Mesenchymal stem cell (in vitro differentiated cells and primary cell): ENCODE measurements at regions not wholly inside any gene's neighbourhood (a gene's known extent, or its start where the extent isn't known, plus 50 kb on each side); places are given as distances from the start of the nearest gene placed in this dataset.

Experiments used
- DNase-seq: peaks from one replicate; pipeline ENCODE4 v3.0.0-alpha.2; 2013
- H2AFZ ChIP-seq: one replicate; pipeline ENCODE4 v1.6.1; 2013; ENCODE audit warnings: low read depth, mild to moderate bottlenecking, control low read depth, inconsistent platforms, low read length, moderate library complexity
- H2AK5ac ChIP-seq: 2 replicates; pipeline ENCODE4 v1.6.1; 2013; ENCODE audit warnings: low read length, moderate library complexity, mild to moderate bottlenecking, inconsistent platforms; ENCODE audit not compliant: severe bottlenecking
- H2BK120ac ChIP-seq: one replicate; pipeline ENCODE4 v1.6.1; 2013; ENCODE audit warnings: low read depth, mild to moderate bottlenecking, inconsistent platforms, low read length, moderate library complexity
- H2BK12ac ChIP-seq, 2 experiments: one replicate each; pipeline ENCODE4 v1.6.1; 2013; ENCODE audit warnings: inconsistent platforms in 2 of 2, low read length in 2 of 2, mild to moderate bottlenecking in 2 of 2, moderate library complexity in 2 of 2, control low read depth in 1 of 2
- H2BK15ac ChIP-seq: one replicate; pipeline ENCODE4 v1.6.1; 2013; ENCODE audit warnings: mild to moderate bottlenecking, low read depth, inconsistent platforms; ENCODE audit not compliant: poor library complexity, severe bottlenecking
- H2BK5ac ChIP-seq: 2 replicates; pipeline ENCODE4 v1.6.1; 2013; ENCODE audit warnings: low read depth, mild to moderate bottlenecking, low read length, control low read depth, inconsistent platforms; ENCODE audit not compliant: poor library complexity, severe bottlenecking
- H3K14ac ChIP-seq, 2 experiments: one replicate each; pipeline ENCODE4 v1.6.1; 2013; ENCODE audit warnings: inconsistent platforms in 2 of 2, low read length in 2 of 2, control low read depth in 1 of 2, mild to moderate bottlenecking in 1 of 2, moderate library complexity in 1 of 2
- H3K18ac ChIP-seq, 2 experiments: one replicate each; pipeline ENCODE4 v1.6.1; 2013; ENCODE audit warnings: inconsistent platforms in 2 of 2, low read length in 2 of 2, control low read depth in 1 of 2, low read depth in 1 of 2, mild to moderate bottlenecking in 1 of 2
- H3K23ac ChIP-seq, 2 experiments: one replicate each; pipeline ENCODE4 v1.6.1; 2013; ENCODE audit warnings: inconsistent platforms in 2 of 2, low read length in 2 of 2, mild to moderate bottlenecking in 2 of 2, moderate library complexity in 2 of 2, control low read depth in 1 of 2
- H3K27ac ChIP-seq: 2 replicates; pipeline ENCODE4 v1.5.1; 2013; ENCODE audit warnings: mild to moderate bottlenecking, moderate library complexity, low read length, control low read depth, inconsistent platforms; ENCODE audit not compliant: poor library complexity, severe bottlenecking
- H3K27me3 ChIP-seq, 2 experiments: 2 replicates each; pipeline versions ENCODE4 v1.6.1 to v1.7.0; 2013; ENCODE audit warnings: low read length in 2 of 2, mild to moderate bottlenecking in 2 of 2, moderate library complexity in 2 of 2, control low read depth in 1 of 2, inconsistent platforms in 1 of 2; ENCODE audit not compliant: control insufficient read depth in 1 of 2, insufficient read depth in 1 of 2
- H3K36me3 ChIP-seq, 2 experiments: 2 replicates each; pipeline versions ENCODE4 v1.6.1 to v1.7.0; 2013; ENCODE audit warnings: low read length in 2 of 2, control low read depth in 1 of 2, inconsistent platforms in 1 of 2, low read depth in 1 of 2, mild to moderate bottlenecking in 1 of 2; ENCODE audit not compliant: insufficient read depth in 2 of 2, control insufficient read depth in 1 of 2
- H3K4ac ChIP-seq, 2 experiments: one replicate each; pipeline ENCODE4 v1.6.1; 2013; ENCODE audit warnings: inconsistent platforms in 2 of 2, low read length in 2 of 2, mild to moderate bottlenecking in 2 of 2, moderate library complexity in 2 of 2, control low read depth in 1 of 2, low read depth in 1 of 2
- H3K4me1 ChIP-seq: 2 replicates; pipeline ENCODE4 v1.6.1; 2013; ENCODE audit warnings: low read depth, low read length, control low read depth; ENCODE audit not compliant: control insufficient read depth, insufficient read depth
- H3K4me2 ChIP-seq: 2 replicates; pipeline ENCODE4 v1.6.1; 2013; ENCODE audit warnings: low read length, mild to moderate bottlenecking, inconsistent platforms; ENCODE audit not compliant: poor library complexity, severe bottlenecking
- H3K4me3 ChIP-seq, 2 experiments: 2 replicates each; pipeline versions ENCODE4 v1.5.1 to v1.7.0; 2013; ENCODE audit warnings: low read length in 2 of 2, mild to moderate bottlenecking in 2 of 2, control low read depth in 1 of 2, low read depth in 1 of 2; ENCODE audit not compliant: insufficient read depth in 1 of 2
- H3K79me1 ChIP-seq: replicated peaks from 2 replicates; pipeline ENCODE4 v1.6.1; 2013; ENCODE audit warnings: mild to moderate bottlenecking, control low read depth, low read length, inconsistent platforms; ENCODE audit not compliant: poor library complexity, severe bottlenecking
- H3K9ac ChIP-seq: 2 replicates; pipeline ENCODE4 v1.7.0; 2013; ENCODE audit warnings: mild to moderate bottlenecking, low read length, moderate library complexity
- H3K9me3 ChIP-seq: 2 replicates; pipeline ENCODE4 v1.7.0; 2013; ENCODE audit warnings: mild to moderate bottlenecking, low read length; ENCODE audit not compliant: control insufficient read depth
- H4K8ac ChIP-seq: one replicate; pipeline ENCODE4 v1.6.1; 2013; ENCODE audit warnings: inconsistent platforms, mild to moderate bottlenecking, low read length, moderate library complexity
- H4K91ac ChIP-seq: one replicate; pipeline ENCODE4 v1.6.1; 2013; ENCODE audit warnings: mild to moderate bottlenecking, low read length, inconsistent platforms
- WGBS: methylation state at CpG from one replicate; pipeline ENCODE4 v1.1.7; 2013; ENCODE audit warnings: mixed read lengths; 5-methylcytosine and 5-hydroxymethylcytosine counted together

GRCh38 chr2:34656632-34657031 lies 1057.5 kb upstream of the FAM98A start:
- H3K14ac ChIP-seq: no peak overlapping the region
- H3K4me3 ChIP-seq: no peak overlapping the region
- no peak overlapping the region for H2BK5ac ChIP-seq
- H3K9ac ChIP-seq: no peak overlapping the region
- H3K4me1 ChIP-seq: no peaks in the 10 kb centered on the region
- no peak for DNase-seq
- no peak overlapping the region for H2AK5ac ChIP-seq
- WGBS: 73% methylated on average over 3 of the region's 3 CpGs
- peaks cover 9% of the 10 kb centered on the region for H3K9me3 ChIP-seq
- no peak overlapping the region for H3K27ac ChIP-seq
- H2BK12ac ChIP-seq: no peak overlapping the region
- no peak overlapping the region for H3K18ac ChIP-seq
- no peak overlapping the region for H4K91ac ChIP-seq
- H2BK120ac ChIP-seq: no peak overlapping the region
- H3K4me2 ChIP-seq: no peak overlapping the region
- H3K79me1 ChIP-seq: no peaks in the 10 kb centered on the region
- no peaks in the 10 kb centered on the region for H3K27me3 ChIP-seq
- no peak overlapping the region for H4K8ac ChIP-seq
- no peaks in the 10 kb centered on the region for H3K36me3 ChIP-seq
- H3K4ac ChIP-seq: no peak overlapping the region
- H3K23ac ChIP-seq: no peak overlapping the region
- no peak overlapping the region for H2BK15ac ChIP-seq
- H2AFZ ChIP-seq: no peak overlapping the region

GRCh38 chr2:34652636-34653035 lies 1053.5 kb upstream of the FAM98A start:
- Histone ChIP-seq H3K9ac (no peak overlapping the region), H2BK12ac (no peak overlapping the region), H3K4me1 (no peaks in the 10 kb centered on the region), H3K36me3 (no peaks in the 10 kb centered on the region), H3K27ac (no peak overlapping the region), H3K18ac (no peak overlapping the region), H3K27me3 (no peaks in the 10 kb centered on the region), H2BK5ac (no peak overlapping the region), H3K14ac (no peak overlapping the region), H2BK120ac (no peak overlapping the region), H3K4me3 (no peak overlapping the region), H4K8ac (no peak overlapping the region), H2AK5ac (no peak overlapping the region), H3K23ac (no peak overlapping the region), H3K9me3 (peaks cover 24% of the 10 kb centered on the region), H3K79me1 (no peaks in the 10 kb centered on the region), H4K91ac (no peak overlapping the region), H3K4ac (no peak overlapping the region), H2AFZ (no peak overlapping the region), H2BK15ac (no peak overlapping the region), H3K4me2 (no peak overlapping the region)
- DNase-seq: peak; percentile 9
- no CpG with 5 or more reads among the region's 1 CpG for WGBS

GRCh38 chr2:34646901-34647300 lies 1047.8 kb upstream of the FAM98A start:
- Histone ChIP-seq H2AK5ac (no peak overlapping the region), H3K23ac (no peak overlapping the region), H3K36me3 (no peaks in the 10 kb centered on the region), H4K8ac (no peak overlapping the region), H2AFZ (no peak overlapping the region), H3K9ac (no peak overlapping the region), H3K18ac (no peak overlapping the region), H3K4me1 (no peaks in the 10 kb centered on the region), H3K14ac (no peak overlapping the region), H2BK120ac (no peak overlapping the region), H4K91ac (no peak overlapping the region), H2BK5ac (no peak overlapping the region), H3K4me3 (no peak overlapping the region), H3K4me2 (no peak overlapping the region), H3K27ac (no peak overlapping the region), H3K4ac (no peak overlapping the region), H3K9me3 (peaks cover 25% of the 10 kb centered on the region), H3K79me1 (no peaks in the 10 kb centered on the region), H2BK12ac (no peak overlapping the region), H2BK15ac (no peak overlapping the region), H3K27me3 (no peaks in the 10 kb centered on the region)
- no peak for DNase-seq
- WGBS: 83% methylated on average over 1 of the region's 3 CpGs

DNA sequence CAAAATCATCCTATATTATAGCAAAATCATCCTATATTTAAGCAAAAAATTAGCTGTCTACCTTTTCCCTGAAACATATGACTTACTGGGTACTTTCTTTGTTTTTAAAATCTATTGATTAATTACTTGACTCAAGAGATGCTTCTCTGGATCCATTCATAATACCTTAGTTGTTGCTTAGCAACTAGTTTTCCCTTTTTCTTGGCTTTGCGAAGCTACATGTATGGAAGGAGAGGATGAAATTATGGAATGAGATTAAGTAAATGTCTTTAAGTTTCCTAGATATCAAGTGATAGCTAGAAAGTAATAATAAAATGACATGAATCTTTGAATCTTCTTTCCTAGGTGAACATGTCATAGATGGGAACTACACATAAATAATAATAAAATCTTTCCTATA lies 1033.2 kb upstream of the FAM98A start:
- Histone ChIP-seq H3K27me3 (no peaks in the 10 kb centered on the region), H2AK5ac (no peak overlapping the region), H3K23ac (no peak overlapping the region), H3K9me3 (peaks cover 37% of the 10 kb centered on the region), H3K36me3 (no peaks in the 10 kb centered on the region), H3K27ac (no peak overlapping the region), H4K91ac (no peak overlapping the region), H4K8ac (no peak overlapping the region), H3K4me2 (no peak overlapping the region), H2BK12ac (no peak overlapping the region), H3K14ac (no peak overlapping the region), H3K4me1 (no peaks in the 10 kb centered on the region), H3K4me3 (no peak overlapping the region), H2BK5ac (no peak overlapping the region), H2BK15ac (no peak overlapping the region), H3K4ac (no peak overlapping the region), H2BK120ac (no peak overlapping the region), H3K79me1 (no peaks in the 10 kb centered on the region), H3K9ac (no peak overlapping the region), H2AFZ (no peak overlapping the region), H3K18ac (no peak overlapping the region)
- no CpG with 5 or more reads among the region's 1 CpG for WGBS
- DNase-seq: no peak
